ENCODE measurements at regions not wholly inside any gene's neighbourhood (a gene's known extent, or its start where the extent isn't known, plus 50 kb on each side); places are given as distances from the start of the nearest gene placed in this dataset.

- no peak overlapping the region for H3K4me3 ChIP-seq (ENCODE audit: low read depth, low read length)
- H3K27me3 ChIP-seq (ENCODE audit: control insufficient read depth, insufficient read depth, low read length), result no peaks in the 10 kb centered on the region
- no peak overlapping the region for H3K27ac ChIP-seq (ENCODE audit: low read depth, low read length)
- no peaks in the 10 kb centered on the region for H3K36me3 ChIP-seq (ENCODE audit: control insufficient read depth, insufficient read depth, low read length)
- no peak overlapping the region for H3K9ac ChIP-seq (ENCODE audit: low read length)
- no peaks in the 10 kb centered on the region for H3K9me3 ChIP-seq (ENCODE audit: control insufficient read depth, insufficient read depth, low read depth, low read length)
- H3K4me1 ChIP-seq (ENCODE audit: control insufficient read depth, insufficient read depth, low read length), result 0 out of 2 replicates have a peak, but pooled peaks cover 2% of the 10 kb centered on the region
Measured at GRCh38 chr11:112554586-112554985, 293.9 kb upstream of the PLET1 start.

DNA sequence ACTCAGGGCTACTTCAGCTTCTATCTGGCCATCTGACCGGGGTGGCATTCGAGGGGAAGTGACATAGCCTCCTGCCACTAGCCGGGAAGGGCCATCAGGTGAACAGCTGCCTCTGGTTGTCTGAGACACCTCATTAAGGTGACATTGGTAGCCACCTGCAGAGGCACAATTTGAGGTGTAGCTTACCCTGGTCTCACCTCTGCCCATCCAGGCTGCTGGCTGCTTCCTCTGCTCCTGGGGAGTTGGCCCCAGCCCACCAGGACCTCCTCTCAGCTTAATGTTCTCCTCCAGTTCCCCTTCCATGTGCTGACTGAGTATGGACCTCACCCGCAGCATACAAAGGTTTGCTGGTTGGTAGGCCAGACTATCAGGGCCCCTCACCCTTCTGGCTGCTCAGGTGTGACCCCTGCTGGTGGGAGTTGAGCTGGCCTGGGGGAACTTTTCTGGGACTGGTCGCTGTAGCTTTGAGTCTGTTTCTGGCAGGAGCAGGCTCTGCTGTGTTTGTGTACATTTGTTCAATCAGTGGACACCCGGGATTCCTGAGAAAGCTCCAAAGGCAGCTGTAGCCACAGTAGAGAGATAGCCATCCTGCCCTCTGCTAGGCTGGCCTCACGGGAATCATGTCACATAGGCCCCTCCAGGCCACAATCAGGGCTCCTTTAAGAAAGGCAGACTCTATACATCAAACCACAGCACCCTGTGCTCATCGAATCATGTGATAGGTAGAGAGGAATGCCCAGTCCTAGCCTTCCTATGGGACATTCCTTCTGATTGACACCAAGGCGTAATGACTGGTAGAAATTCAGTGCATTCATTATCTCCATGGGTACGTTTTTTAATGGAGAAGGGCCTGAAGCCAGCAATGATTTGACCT, 295.1 kb upstream of the PLET1 start:
- Histone ChIP-seq H3K4me3 (ENCODE audit: low read depth, low read length) (no peak overlapping the region), H3K27ac (ENCODE audit: low read depth, low read length) (no peak overlapping the region)

DNA sequence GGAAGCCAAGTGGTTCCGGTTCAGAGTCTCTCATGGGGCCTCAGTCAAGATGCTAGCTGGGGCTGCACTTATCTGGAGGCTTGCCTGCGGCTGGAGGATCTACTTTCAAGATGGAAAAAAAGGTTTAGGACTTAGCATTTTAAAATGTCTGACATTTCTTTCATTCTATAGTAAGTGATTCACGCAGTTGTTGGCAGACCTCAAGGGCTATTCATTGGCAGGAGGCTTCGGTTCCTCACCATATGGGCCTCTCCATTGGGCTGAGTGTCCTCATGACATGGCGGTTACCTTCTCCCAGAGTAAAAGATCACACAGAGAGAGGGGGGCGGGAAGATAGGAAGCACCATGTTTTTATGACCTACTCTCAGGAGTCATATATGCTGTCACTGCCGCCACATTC, 298.0 kb upstream of the PLET1 start:
- H3K27me3 ChIP-seq (ENCODE audit: control insufficient read depth, insufficient read depth, low read length), result no peaks in the 10 kb centered on the region
- no peak overlapping the region for H3K9ac ChIP-seq (ENCODE audit: low read length)
- no peak overlapping the region for H3K4me3 ChIP-seq (ENCODE audit: low read depth, low read length)

More for the DNA sequence above, 295.1 kb upstream of the PLET1 start:
- Histone ChIP-seq H3K9me3 (ENCODE audit: control insufficient read depth, insufficient read depth, low read depth, low read length) (no peaks in the 10 kb centered on the region), H3K36me3 (ENCODE audit: control insufficient read depth, insufficient read depth, low read length) (no peaks in the 10 kb centered on the region), H3K27me3 (ENCODE audit: control insufficient read depth, insufficient read depth, low read length) (no peaks in the 10 kb centered on the region), H3K9ac (ENCODE audit: low read length) (no peak overlapping the region), H3K4me1 (ENCODE audit: control insufficient read depth, insufficient read depth, low read length) (0 out of 2 replicates have a peak, but pooled peaks cover 2% of the 10 kb centered on the region)

GRCh38 chr11:112563808-112564207, 303.1 kb upstream of the PLET1 start:
- no peaks in the 10 kb centered on the region for H3K9me3 ChIP-seq (ENCODE audit: control insufficient read depth, insufficient read depth, low read depth, low read length)
- H3K36me3 ChIP-seq (ENCODE audit: control insufficient read depth, insufficient read depth, low read length), result no peaks in the 10 kb centered on the region
- H3K27me3 ChIP-seq (ENCODE audit: control insufficient read depth, insufficient read depth, low read length), result no peaks in the 10 kb centered on the region
- no peak overlapping the region for H3K4me3 ChIP-seq (ENCODE audit: low read depth, low read length)
- no peak overlapping the region for H3K27ac ChIP-seq (ENCODE audit: low read depth, low read length)
- no peak overlapping the region for H3K9ac ChIP-seq (ENCODE audit: low read length)
- no peaks in the 10 kb centered on the region for H3K4me1 ChIP-seq (ENCODE audit: control insufficient read depth, insufficient read depth, low read length)

More for the DNA sequence above, 298.0 kb upstream of the PLET1 start:
- Histone ChIP-seq H3K27ac (ENCODE audit: low read depth, low read length) (no peak overlapping the region), H3K9me3 (ENCODE audit: control insufficient read depth, insufficient read depth, low read depth, low read length) (no peaks in the 10 kb centered on the region), H3K36me3 (ENCODE audit: control insufficient read depth, insufficient read depth, low read length) (no peaks in the 10 kb centered on the region), H3K4me1 (ENCODE audit: control insufficient read depth, insufficient read depth, low read length) (0 out of 2 replicates have a peak, but pooled peaks cover 2% of the 10 kb centered on the region)

DNA sequence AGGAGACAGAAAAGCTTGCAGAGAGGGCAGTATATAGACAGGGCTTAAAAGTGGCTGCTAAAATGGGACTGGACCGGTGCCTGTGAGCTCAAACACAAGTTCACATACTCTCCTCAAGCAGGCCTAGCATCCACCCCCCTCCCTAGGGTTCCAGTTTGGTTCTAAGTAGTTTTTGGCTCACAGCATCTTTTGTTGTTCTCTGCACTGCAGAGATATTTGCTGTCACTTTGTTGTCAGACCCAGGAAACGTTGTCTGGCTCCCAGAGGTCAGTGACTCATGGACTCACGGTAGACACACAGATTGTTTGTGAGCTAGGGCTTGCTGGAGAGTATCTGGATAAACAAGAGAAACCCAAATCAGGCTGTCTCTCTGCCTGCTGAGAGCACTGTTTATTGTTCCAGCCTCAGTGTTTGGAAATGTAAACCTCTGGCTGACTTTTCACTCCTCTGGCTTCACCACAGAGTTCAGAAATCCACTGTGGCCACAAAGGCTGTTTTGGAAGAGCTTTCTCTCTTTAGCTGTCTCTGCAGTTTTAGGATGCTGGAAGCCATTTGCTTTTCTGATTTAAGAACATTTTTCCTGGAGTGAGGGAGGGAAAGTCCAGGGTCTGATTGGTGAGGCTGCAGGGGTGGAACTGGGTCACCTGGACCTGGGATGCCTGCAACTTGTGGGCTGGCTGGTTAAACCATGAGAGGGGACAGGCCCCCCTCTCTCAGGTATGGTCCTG, 303.7 kb upstream of the PLET1 start:
- no peak overlapping the region for H3K9ac ChIP-seq (ENCODE audit: low read length)
- no peak overlapping the region for H3K4me3 ChIP-seq (ENCODE audit: low read depth, low read length)
- H3K27ac ChIP-seq (ENCODE audit: low read depth, low read length), result no peak overlapping the region
- no peaks in the 10 kb centered on the region for H3K36me3 ChIP-seq (ENCODE audit: control insufficient read depth, insufficient read depth, low read length)
- no peaks in the 10 kb centered on the region for H3K27me3 ChIP-seq (ENCODE audit: control insufficient read depth, insufficient read depth, low read length)
- H3K4me1 ChIP-seq (ENCODE audit: control insufficient read depth, insufficient read depth, low read length), result no peaks in the 10 kb centered on the region
- H3K9me3 ChIP-seq (ENCODE audit: control insufficient read depth, insufficient read depth, low read depth, low read length), result no peaks in the 10 kb centered on the region

GRCh38 chr11:112565551-112565950, 304.9 kb upstream of the PLET1 start:
- no peaks in the 10 kb centered on the region for H3K9me3 ChIP-seq (ENCODE audit: control insufficient read depth, insufficient read depth, low read depth, low read length)
- H3K27me3 ChIP-seq (ENCODE audit: control insufficient read depth, insufficient read depth, low read length), result no peaks in the 10 kb centered on the region
- H3K36me3 ChIP-seq (ENCODE audit: control insufficient read depth, insufficient read depth, low read length), result no peaks in the 10 kb centered on the region
- H3K9ac ChIP-seq (ENCODE audit: low read length), result no peak overlapping the region
- H3K4me1 ChIP-seq (ENCODE audit: control insufficient read depth, insufficient read depth, low read length), result no peaks in the 10 kb centered on the region
- H3K27ac ChIP-seq (ENCODE audit: low read depth, low read length), result no peak overlapping the region
- no peak overlapping the region for H3K4me3 ChIP-seq (ENCODE audit: low read depth, low read length)

- no peaks in the 10 kb centered on the region for H3K9me3 ChIP-seq (ENCODE audit: control insufficient read depth, insufficient read depth, low read depth, low read length)
- H3K9ac ChIP-seq (ENCODE audit: low read length), result no peak overlapping the region
- no peaks in the 10 kb centered on the region for H3K27me3 ChIP-seq (ENCODE audit: control insufficient read depth, insufficient read depth, low read length)
- H3K27ac ChIP-seq (ENCODE audit: low read depth, low read length), result no peak overlapping the region
- no peak overlapping the region for H3K4me3 ChIP-seq (ENCODE audit: low read depth, low read length)
- no peaks in the 10 kb centered on the region for H3K4me1 ChIP-seq (ENCODE audit: control insufficient read depth, insufficient read depth, low read length)
- H3K36me3 ChIP-seq (ENCODE audit: control insufficient read depth, insufficient read depth, low read length), result no peaks in the 10 kb centered on the region
Measured at GRCh38 chr11:112566124-112566523, 305.5 kb upstream of the PLET1 start.

DNA sequence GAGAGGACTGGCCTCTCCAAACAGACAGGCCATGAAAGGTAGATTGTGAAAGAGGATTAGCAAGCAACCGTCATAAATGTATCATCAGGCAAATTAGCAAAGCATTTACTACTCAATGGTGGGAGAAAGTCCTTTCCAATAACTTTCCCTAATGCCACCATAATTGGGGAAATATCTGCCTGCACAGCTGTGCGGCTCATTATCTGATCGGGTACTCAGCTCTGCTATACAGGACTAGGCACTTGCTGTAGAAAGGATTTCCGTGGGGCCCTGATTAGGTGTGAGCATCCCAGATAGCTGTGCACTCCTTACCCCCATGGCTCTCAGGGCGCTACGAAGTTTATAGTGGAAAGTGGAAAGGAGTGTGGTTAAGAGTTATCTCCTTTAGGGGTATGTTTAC, 309.7 kb upstream of the PLET1 start:
- no peaks in the 10 kb centered on the region for H3K36me3 ChIP-seq (ENCODE audit: control insufficient read depth, insufficient read depth, low read length)
- H3K27me3 ChIP-seq (ENCODE audit: control insufficient read depth, insufficient read depth, low read length), result no peaks in the 10 kb centered on the region
- no peak overlapping the region for H3K27ac ChIP-seq (ENCODE audit: low read depth, low read length)
- no peak overlapping the region for H3K4me3 ChIP-seq (ENCODE audit: low read depth, low read length)
- no peaks in the 10 kb centered on the region for H3K9me3 ChIP-seq (ENCODE audit: control insufficient read depth, insufficient read depth, low read depth, low read length)
- no peak overlapping the region for H3K9ac ChIP-seq (ENCODE audit: low read length)
- no peaks in the 10 kb centered on the region for H3K4me1 ChIP-seq (ENCODE audit: control insufficient read depth, insufficient read depth, low read length)

DNA sequence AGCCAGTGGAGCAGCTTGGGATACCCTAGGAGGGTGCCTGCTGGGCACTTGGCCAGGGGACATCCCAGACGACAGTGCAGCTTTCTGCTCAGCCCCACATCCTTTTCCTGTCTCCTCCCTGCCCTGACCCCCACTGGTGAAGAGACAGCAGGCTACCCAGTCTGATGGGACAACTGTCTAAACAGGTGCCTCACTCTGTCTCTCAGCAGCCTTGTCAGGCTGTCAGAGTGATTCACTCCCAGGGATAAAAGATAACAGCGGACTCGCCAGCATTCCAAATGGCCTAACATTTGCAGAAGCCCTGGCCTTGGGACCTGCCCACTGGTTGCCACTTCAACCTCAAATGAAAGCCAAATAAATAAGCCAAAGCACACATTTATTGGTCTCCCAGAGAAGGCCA, 318.6 kb upstream of the PLET1 start:
- H3K4me3 ChIP-seq (ENCODE audit: low read depth, low read length), result no peak overlapping the region
- H3K4me1 ChIP-seq (ENCODE audit: control insufficient read depth, insufficient read depth, low read length), result no peaks in the 10 kb centered on the region
- H3K9ac ChIP-seq (ENCODE audit: low read length), result no peak overlapping the region
- H3K9me3 ChIP-seq (ENCODE audit: control insufficient read depth, insufficient read depth, low read depth, low read length), result 0 out of 2 replicates have a peak, but pooled peaks cover 4% of the 10 kb centered on the region
- no peak overlapping the region for H3K27ac ChIP-seq (ENCODE audit: low read depth, low read length)
- no peaks in the 10 kb centered on the region for H3K27me3 ChIP-seq (ENCODE audit: control insufficient read depth, insufficient read depth, low read length)
- H3K36me3 ChIP-seq (ENCODE audit: control insufficient read depth, insufficient read depth, low read length), result no peaks in the 10 kb centered on the region

GRCh38 chr11:112580864-112581263, 320.2 kb upstream of the PLET1 start:
- Histone ChIP-seq H3K4me3 (ENCODE audit: low read depth, low read length) (no peak overlapping the region), H3K9me3 (ENCODE audit: control insufficient read depth, insufficient read depth, low read depth, low read length) (0 out of 2 replicates have a peak, but pooled peaks cover 4% of the 10 kb centered on the region), H3K9ac (ENCODE audit: low read length) (no peak overlapping the region), H3K36me3 (ENCODE audit: control insufficient read depth, insufficient read depth, low read length) (no peaks in the 10 kb centered on the region), H3K27me3 (ENCODE audit: control insufficient read depth, insufficient read depth, low read length) (no peaks in the 10 kb centered on the region), H3K4me1 (ENCODE audit: control insufficient read depth, insufficient read depth, low read length) (peaks cover 3% of the 10 kb centered on the region; the same call in 1 of the 2 replicates), H3K27ac (ENCODE audit: low read depth, low read length) (no peak overlapping the region)

- H3K27ac ChIP-seq (ENCODE audit: low read depth, low read length), result no peak overlapping the region
- H3K27me3 ChIP-seq (ENCODE audit: control insufficient read depth, insufficient read depth, low read length), result no peaks in the 10 kb centered on the region
- H3K9me3 ChIP-seq (ENCODE audit: control insufficient read depth, insufficient read depth, low read depth, low read length), result 0 out of 2 replicates have a peak, but pooled peaks cover 4% of the 10 kb centered on the region
- no peak overlapping the region for H3K9ac ChIP-seq (ENCODE audit: low read length)
- H3K4me1 ChIP-seq (ENCODE audit: control insufficient read depth, insufficient read depth, low read length), result peaks cover 3% of the 10 kb centered on the region; the same call in 1 of the 2 replicates
- no peak overlapping the region for H3K4me3 ChIP-seq (ENCODE audit: low read depth, low read length)
- no peaks in the 10 kb centered on the region for H3K36me3 ChIP-seq (ENCODE audit: control insufficient read depth, insufficient read depth, low read length)
Measured at GRCh38 chr11:112581747-112582146, 321.1 kb upstream of the PLET1 start.

All from HUES6 (cell line).